GM21619 (cell line): ENCODE measurements at regions not wholly inside any gene's neighbourhood (a gene's known extent, or its start where the extent isn't known, plus 50 kb on each side); places are given as distances from the start of the nearest gene placed in this dataset.
"Not testable (repeated sequence)": the region's sequence is repeated elsewhere in the genome, so short reads cannot be mapped to it uniquely, and the experiment has no call there.

Experiments used
- ATAC-seq: cut with Tn5 transposase; IDR thresholded peaks from one replicate; pipeline ENCODE4 v1.9.1; 2021; ENCODE audit not compliant: unreplicated experiment

- no peak for ATAC-seq
Observed at GRCh38 chr2:150859877-150860276, 372.4 kb upstream of the RND3 start.

GRCh38 chr2:150859162-150859561 lies 371.7 kb upstream of the RND3 start:
- no peak for ATAC-seq

DNA sequence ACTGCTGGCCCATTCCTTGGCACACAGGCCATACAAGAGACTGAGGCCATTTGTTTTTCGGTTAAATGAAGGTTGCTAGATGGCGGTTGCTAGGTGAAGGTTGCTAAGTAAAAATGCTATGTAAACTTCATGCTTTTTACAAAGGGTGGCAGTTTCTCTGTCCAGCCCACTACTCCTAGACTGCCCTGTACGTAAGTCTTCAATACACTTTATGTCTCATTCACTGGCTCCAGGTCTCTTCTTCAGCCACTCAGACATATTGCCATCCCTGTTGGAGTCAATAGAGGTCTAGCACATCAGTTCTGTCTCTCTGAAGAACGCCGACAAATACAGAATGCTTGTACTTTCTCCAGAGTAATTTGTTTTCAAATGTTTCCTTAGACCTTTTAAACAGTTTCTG lies 370.9 kb upstream of the RND3 start:
- ATAC-seq, result no peak

DNA sequence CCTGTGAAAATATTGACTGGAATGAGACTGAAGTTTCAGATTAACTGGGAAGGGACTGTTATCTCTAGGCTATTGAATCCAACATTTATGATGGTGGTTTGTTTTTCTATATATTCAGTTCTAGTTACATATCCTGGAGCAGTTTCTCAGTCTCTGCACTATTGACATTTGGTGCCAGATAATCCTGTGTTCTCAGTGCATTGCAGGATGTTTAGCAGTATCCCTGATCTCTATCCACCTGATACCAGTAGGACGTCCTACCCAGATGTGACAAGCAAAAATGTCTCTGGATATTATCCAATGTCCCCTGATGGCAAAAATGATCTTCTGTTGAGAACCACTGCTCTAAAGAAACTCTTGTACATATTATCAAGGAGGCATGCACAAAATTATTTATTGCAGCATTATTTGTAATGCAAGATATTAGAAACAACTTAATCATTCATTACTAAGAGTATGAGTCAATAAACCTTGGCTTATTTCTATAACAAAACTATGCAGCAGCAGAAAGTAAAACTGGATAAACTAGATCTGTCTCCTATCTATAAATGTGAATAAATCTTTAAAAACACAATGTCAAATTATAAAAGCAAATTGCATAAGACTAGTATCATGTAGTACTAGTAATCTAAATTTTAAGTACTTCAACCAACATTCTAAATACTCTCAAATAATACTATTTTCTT lies 369.3 kb upstream of the RND3 start:
- no peak for ATAC-seq

GRCh38 chr2:150853263-150853662 lies 365.8 kb upstream of the RND3 start:
- no peak for ATAC-seq

- no peak for ATAC-seq
Observed at GRCh38 chr2:150850641-150851040, 363.2 kb upstream of the RND3 start.

DNA sequence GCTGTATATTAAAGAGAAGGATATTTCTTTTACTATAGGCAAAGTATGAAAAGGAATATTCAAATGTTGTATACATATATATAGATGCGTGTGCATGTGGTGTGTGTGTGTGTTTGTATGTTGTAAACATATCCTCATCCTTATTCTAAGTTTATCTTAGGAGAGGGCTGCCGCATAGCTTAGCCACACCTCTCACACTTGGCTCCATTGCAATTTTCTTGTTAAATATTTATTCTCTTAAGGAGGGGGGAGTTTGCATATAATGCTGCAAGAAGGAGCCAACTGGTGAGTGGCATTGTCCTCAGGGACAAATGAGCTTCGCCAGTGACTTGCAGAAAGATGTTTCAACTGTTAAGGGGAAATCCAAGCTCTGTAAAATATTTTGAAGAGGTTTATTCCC lies 360.1 kb upstream of the RND3 start:
- ATAC-seq, result no peak

DNA sequence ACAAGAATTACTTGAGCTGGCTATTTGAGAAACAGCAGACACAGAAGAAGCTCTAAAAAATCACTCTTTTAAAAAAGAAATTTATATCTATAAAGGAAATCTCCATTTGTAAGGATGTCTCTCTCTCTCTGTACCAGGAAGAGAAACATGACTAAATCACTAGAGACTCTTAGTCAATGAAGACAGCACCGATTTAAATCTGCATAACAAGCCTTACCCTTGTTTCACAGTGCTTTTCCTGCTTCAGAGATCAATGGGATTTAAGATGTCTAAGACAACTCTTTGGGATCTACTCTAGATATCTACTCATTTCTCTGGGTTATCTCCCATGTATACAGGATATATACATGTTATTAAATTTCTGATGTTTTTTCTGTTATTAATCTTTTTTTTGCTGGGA lies 359.2 kb upstream of the RND3 start:
- no peak for ATAC-seq

DNA sequence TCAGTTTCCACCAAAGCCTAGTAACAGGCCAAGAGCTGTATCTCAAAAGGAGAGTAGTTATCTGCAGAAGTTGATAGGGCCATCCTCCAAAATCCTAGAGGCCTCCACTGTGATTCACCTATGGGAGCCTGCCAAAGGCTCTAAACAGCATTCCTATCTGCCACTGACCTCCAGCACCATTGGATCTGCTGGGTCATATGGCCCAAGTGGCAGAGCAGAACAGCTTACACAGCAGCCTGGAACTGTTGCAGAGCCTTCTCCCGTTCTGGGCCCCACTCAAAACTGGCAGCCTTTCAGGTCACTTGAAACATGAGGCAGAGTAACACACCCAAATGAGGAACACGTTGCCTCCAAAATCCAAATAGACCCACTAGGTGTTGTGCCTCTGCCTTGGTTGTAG lies 345.2 kb upstream of the RND3 start:
- ATAC-seq, result no peak

- ATAC-seq, result no peak
Observed at GRCh38 chr2:150824118-150824517, 336.7 kb upstream of the RND3 start.

DNA sequence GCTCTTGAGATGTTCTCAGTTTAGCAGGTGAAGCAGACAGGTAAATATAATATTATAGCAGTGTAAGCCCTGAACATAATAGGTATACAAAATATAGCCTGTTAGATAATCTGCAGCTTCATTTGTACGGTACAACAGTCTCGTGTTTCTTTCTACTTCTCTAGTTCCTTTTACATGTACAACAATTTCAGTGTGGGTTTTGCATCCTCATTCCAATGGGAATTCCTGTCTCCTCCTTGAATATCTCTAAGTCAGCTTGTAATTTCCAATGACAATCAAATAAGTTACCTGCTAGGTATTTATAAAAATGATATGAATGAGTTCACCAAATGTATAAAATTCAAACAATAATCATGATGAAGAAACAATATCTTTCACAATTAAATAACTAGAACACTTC lies 330.0 kb upstream of the RND3 start:
- ATAC-seq, result no peak

DNA sequence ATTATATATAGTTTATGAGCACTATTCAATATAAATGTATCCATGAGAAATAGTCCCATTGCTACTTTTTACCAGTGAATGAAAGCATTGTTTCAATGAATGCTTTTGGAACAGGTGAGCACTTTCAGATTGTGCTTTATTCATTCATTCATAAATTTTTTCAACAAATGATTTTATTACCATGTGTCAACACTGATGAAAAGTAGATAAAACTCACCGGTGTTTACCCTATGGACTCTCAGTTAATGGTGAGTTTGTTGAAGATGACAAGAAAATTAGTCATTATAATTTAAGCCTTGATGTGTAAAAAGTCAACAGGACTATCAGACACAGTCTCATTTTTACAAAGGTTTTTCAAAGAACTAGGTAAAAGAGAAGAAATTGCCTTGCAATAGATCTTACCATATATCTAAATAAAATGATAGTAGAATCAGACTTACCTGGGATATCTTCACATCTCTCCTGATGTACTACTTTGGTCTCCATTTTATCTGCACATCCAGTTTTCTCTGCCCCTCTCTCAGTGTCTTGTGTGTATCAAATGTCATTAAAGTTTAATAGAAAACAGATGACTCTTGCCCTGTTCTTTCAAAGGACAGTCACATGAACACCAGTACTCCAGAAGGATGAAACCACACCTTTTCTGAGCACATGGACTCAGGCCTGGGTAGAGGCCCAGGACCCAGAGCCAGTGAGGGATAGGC lies 325.3 kb upstream of the RND3 start:
- no peak for ATAC-seq

DNA sequence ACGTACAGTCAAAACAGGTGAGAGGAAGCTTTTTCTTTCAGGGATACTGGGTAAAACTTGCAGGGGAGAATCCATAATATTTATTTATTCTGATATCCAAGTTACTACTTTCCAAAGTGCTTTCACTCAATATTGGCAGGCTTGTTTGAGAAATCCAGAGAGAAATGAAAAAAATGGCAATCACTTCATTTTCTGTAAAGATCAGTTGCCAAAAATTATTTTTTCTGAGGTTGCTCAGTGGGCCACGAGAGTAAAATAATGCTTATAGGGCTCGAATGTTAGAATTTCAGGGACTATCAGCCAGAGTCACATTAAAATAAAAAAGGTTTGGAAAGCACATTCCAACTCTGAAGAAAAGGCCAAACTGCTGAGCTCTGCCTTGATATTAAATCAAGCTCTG lies 324.6 kb upstream of the RND3 start:
- no peak for ATAC-seq

DNA sequence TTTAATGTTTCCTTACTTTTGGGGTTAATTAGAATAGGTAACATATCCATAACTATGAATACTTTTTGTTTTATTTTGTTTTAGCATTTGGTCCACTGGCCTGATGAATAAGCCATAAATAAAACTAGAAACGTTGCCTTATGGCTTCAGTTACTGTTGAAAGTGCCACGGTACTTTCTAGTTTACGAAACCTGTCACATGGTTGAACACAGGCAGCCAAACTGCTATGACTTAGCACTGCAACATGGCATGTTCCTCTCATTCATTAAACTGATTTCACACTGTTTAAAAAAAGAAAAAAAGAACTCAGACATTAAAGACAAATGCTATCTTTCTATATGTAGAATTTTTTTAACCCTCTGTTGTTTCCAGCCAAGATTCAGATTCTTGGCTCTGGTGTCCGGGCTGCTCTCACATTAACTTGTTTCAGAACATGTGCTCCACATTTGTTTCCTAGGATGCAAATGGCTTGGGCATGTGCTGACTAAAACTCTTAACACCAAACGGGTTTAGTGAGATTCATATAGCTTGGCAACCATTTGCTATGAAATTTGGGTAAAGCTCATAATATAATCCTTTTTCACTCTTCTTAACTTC lies 323.9 kb upstream of the RND3 start:
- ATAC-seq, result no peak

GRCh38 chr2:150809103-150809502 lies 321.6 kb upstream of the RND3 start:
- ATAC-seq, result no peak

DNA sequence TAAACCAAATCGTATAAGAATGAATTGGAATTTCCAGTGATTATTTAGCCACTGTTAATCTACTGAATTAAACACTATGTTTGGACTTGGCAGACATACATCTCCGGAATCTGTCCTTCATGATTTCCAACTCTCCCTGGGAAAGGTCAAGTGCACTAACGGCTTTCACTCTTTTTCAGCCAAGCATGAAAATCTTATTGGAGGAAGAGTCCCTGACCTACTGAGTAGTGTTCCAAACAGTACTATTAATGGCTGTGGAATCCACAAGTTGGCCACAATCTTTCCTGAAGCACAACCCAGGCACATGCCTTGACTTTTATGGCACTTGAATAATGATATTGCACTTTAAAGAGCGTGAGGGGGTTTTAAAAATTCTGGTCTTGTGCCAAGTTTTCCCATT lies 318.9 kb upstream of the RND3 start:
- no peak for ATAC-seq

- ATAC-seq, result no peak
Observed at GRCh38 chr2:150803689-150804398, 316.4 kb upstream of the RND3 start.

DNA sequence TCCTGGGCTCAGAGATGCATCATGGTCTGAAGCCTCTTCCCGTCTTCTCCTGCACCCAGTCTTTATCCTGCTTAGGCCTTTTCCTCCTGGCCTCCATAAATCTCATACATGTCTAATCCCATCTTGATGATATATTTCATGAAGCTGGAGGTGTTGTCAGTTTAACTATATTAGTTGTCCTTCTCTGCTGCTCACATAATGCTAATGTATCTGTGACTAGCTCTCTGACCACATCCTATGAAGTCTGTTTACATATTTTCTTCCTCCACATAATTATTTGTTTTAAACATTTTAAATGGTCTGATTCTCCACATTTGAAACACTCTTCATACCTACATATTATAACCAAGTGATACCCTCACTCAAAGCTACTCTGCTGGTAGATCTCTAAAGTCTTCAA lies 315.2 kb upstream of the RND3 start:
- ATAC-seq, result no peak

DNA sequence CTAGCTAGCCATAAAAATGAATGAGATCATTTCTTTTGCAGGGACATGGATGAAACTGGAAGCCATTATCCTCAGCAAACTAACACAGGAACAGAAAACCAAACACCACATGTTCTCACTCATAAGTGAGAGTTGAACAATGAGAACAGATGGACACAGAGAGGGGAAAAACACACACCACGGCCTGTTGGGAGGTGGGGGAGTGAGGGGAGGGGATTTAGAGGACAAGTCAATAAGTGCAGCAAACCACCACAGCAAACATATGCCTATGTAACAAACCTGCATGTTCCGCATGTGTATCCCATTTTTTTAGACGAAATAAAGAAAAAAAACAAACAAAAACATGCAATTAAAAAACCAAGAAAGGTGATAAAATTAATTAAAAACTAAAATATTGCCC lies 308.8 kb upstream of the RND3 start:
- ATAC-seq, result not testable (repeated sequence)

DNA sequence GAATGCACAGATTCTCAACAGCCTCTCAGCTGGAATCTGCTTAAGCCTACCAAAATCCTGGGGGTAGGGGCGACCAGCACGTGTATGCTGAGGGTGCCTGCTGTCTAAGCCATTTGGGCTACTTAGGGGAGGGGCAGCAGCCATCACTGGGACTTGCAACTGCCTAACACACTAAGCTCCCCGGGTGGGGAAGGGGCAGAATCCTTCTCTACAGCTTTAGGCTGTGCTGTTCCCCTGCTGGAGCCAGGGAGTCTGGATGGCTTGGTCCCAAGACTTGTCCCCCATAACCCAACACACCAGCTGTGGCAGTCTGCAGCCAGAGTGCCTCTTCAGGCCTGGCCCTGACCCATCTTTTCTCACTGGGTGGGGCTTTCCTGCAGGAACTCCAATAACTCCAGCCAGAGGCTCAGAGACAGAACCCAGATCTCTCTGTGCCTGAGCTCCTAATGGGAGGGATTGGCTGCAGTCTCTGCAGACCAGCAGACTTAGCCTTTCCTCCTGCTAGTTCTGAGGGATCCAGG lies 305.4 kb upstream of the RND3 start:
- ATAC-seq, result no peak

- no peak for ATAC-seq
Observed at GRCh38 chr2:150791567-150791966, 304.1 kb upstream of the RND3 start.
